ENCODE measurements at regions not wholly inside any gene's neighbourhood (a gene's known extent, or its start where the extent isn't known, plus 50 kb on each side); places are given as distances from the start of the nearest gene placed in this dataset.

DNA sequence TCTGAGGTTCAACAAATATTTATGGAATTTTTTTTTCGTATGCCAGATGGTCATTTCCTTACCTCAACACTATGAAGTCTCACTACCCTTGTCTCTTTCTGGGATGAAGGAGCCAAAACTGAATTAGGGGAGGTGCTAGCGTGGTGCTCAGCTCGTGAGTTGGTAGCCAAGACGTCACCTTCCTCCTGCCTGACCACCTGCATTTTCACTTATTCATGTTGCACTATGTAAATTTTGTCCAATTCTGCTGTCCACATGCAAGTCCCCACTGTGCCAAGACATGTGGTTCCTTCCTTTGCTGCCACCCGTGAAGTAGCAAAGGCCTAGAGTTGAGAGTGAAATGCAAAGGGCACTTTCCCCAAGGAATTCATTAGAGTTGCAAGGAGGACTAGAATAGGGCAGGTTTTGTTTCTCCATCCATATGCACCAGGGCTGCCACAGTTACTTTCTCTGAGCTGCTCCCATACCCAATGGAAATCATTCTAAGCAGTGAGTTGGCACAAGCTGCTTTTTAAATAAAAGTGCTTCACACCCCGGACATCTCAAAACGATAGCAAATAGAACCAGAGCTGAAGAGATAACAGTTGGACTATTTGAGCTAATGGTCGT, 591.3 kb upstream of the NOX3 start:
- Mint-ChIP-seq H3K4me3 (no peak overlapping the region), H3K4me1 (peaks cover 0 to 2% of the 10 kb centered on the region in 2 donors), H3K9me3 (peaks cover 6 to 11% of the 10 kb centered on the region in 2 donors), H3K36me3 (peaks cover 3 to 6% of the 10 kb centered on the region in 2 donors), H3K27me3 (no peaks in the 10 kb centered on the region), H3K27ac (no peak overlapping the region)
- ATAC-seq (replicated peaks) (no peak), DNase-seq (no peak)

DNA sequence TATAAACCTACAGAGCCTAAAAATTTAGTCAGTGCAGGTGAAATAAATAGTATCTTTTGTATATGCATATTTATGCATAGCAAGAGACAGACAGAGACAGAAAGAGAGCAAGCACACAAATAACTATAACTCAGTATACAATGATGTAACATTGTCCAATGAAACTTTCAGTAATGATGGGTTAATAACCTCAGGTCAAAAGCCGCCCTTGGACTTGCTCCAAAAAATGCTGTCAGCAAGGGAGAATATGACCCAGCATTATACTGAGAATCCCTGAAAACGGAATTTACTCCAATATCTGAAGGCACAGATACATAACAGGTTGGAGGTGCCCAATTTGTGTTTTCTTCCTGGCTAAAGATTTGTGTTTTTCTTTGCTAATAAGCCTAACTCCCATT, 590.6 kb upstream of the NOX3 start:
- ATAC-seq (replicated peaks) (no peak), DNase-seq (no peak)
- Mint-ChIP-seq H3K27ac (no peak overlapping the region), H3K9me3 (peaks cover 6 to 11% of the 10 kb centered on the region in 2 donors), H3K4me3 (no peak overlapping the region), H3K27me3 (no peaks in the 10 kb centered on the region), H3K36me3 (peaks cover 3 to 6% of the 10 kb centered on the region in 2 donors), H3K4me1 (peaks cover 0 to 2% of the 10 kb centered on the region in 2 donors)

DNA sequence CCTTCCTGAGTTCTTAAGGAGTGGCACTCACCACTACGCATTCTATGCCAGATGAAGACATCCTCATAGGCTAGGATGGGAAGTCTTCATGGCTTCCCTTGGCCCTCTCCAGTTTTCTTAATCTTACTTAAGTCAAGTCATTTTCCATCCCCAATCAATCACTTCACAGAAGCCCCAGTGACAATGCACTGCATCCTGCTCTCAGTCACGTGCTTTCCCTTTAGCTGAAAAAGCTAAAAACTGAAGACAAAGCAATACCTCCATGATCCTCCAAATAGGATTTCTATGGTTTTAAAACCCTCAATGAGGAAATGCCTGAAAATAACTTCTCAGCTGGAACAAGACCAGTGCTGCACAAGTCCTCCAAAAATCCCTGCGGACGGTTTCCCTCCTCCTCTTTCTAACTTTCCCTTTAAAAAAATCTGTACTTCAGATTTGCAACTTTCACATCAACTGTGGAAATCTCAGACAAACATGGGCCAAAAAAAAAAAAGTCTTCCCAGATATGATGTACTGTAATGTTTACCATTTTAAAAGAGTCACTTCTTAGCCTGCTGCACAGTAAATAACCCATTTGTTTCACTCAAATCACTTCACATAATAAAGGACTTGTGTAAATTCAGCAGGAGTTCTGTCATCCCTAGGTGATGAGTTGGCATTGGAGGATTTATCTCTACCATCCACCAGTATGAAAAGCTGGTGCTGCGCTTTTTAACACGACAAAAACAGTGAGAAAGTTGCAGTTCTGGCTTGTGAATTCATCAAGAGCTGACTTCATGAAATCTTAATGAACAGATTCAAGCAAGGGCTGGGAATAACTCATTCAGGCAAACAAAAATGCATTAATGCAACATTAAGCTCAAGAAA, 590.0 kb upstream of the NOX3 start:
- ATAC-seq (replicated peaks) (no peak), DNase-seq (no peak)
- peaks cover 0 to 2% of the 10 kb centered on the region in 2 donors for H3K4me1 Mint-ChIP-seq
- peaks cover 6 to 11% of the 10 kb centered on the region in 2 donors for H3K9me3 Mint-ChIP-seq
- no peak overlapping the region for H3K4me3 Mint-ChIP-seq
- H3K36me3 Mint-ChIP-seq: peaks cover 3 to 6% of the 10 kb centered on the region in 2 donors
- H3K27me3 Mint-ChIP-seq: no peaks in the 10 kb centered on the region
- no peak overlapping the region for H3K27ac Mint-ChIP-seq

DNA sequence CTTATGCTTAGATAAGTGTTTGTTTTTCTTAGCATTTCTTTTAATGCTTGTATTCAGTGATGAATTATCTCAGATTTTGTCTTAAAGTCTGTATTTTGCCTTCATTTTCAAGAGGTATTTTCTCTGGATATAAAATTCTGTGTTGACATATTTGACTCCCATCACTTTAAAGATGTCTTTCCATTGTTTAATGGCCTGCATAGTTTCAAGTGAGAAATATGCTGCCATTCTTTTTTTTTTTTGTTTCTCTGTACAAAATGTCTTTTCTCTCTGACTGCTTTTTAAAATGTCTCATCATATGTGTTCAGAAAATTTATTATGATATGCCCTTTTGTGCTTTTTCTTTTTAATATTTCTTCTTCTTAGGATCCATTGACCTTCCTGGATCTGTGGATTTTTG, 578.0 kb upstream of the NOX3 start:
- H3K4me1 Mint-ChIP-seq: peaks cover 18 to 34% of the 10 kb centered on the region in 2 donors
- no peaks in the 10 kb centered on the region for H3K27me3 Mint-ChIP-seq
- ATAC-seq (replicated peaks): no peak
- H3K4me3 Mint-ChIP-seq: no peak overlapping the region
- H3K27ac Mint-ChIP-seq: no peak overlapping the region
- peaks cover 4 to 14% of the 10 kb centered on the region in 2 donors for H3K36me3 Mint-ChIP-seq
- DNase-seq: no peak
- peaks cover 0 to 11% of the 10 kb centered on the region in 2 donors for H3K9me3 Mint-ChIP-seq

DNA sequence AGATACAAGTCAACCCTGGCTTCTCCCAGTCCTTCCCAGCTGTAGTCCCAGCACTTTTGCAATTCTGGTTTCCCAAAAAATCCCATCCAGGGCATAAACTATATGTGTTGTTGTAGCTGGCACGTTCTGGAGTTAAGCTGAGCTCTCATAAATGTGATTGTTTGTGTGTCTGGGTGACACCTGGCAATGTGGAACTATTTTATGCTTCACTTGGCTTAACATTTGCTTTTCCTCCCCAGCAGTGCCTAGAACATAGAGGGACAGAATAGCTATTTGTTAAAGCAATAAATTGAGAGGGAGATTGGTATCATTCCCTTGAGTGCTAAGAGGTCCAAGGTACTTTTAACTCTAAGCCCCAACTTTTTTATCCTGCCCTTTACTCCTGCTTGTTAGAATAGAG, 575.9 kb upstream of the NOX3 start:
- Mint-ChIP-seq H3K36me3 (peaks cover 4 to 14% of the 10 kb centered on the region in 2 donors), H3K4me1 (peaks cover 28 to 50% of the 10 kb centered on the region in 2 donors), H3K9me3 (peaks cover 0 to 16% of the 10 kb centered on the region in 2 donors), H3K27me3 (no peaks in the 10 kb centered on the region), H3K4me3 (no peak overlapping the region), H3K27ac (no peak overlapping the region)
- ATAC-seq (replicated peaks) (no peak), DNase-seq (no peak)

DNA sequence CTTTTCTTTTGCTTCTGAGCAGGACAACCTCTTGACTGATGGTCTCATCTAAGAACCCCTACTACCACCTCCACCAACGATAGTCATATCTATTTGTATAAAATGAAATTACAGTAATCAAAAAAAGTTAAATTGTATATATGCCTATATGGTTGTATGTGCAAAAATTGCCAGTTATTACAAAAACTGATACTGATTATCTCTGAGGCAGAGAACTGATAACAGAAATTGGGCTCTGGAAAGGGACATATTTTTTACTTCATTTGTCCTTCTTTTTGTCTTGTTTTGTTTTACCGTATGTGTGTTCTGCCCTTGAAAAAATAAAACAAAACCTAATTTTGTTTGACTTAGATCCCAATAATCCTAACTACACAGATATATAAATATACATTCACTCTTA, 574.4 kb upstream of the NOX3 start:
- no peak for ATAC-seq (replicated peaks)
- no peak overlapping the region for H3K4me3 Mint-ChIP-seq
- H3K27me3 Mint-ChIP-seq: no peaks in the 10 kb centered on the region

DNA sequence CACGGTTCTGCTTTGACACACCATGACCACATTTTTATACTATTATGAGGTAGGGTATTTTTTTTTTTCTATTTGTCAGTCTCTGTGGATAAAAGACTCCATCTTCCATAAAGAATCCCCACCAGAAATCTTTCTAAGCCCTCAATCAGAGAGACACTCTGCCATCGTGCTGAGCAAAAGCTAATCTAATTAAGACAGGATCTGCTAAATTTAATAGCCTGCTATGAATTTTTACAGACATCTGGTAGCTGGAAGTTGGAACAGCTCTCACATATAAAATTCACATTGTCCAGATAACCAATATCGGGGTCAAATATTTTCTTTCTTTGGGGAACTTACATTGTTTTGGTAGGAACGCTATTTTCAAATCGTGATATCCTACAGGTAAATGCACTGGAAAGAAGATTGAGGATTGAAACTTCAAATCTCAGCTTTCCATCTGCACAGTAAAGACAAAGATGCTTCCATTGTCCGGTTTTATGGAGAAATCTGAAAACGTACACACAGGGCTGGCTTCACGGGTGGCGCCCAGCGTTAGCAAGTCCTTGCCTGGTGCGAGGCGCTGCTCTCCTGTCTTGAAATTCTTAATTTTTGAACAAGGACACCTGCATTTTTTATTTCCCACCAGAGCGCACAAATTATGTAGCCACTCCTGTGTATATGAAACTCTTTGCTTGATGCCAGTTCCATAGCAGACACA, 573.8 kb upstream of the NOX3 start:
- peaks cover 11 to 26% of the 10 kb centered on the region in 2 donors for H3K9me3 Mint-ChIP-seq

More for the DNA sequence above, 574.4 kb upstream of the NOX3 start:
- Mint-ChIP-seq H3K4me1 (peaks cover 28 to 50% of the 10 kb centered on the region in 2 donors), H3K27ac (peak overlapping the region; percentile 75), H3K9me3 (peaks cover 9 to 23% of the 10 kb centered on the region in 2 donors), H3K36me3 (peaks cover 11 to 17% of the 10 kb centered on the region in 2 donors)
- DNase-seq: no peak

DNA sequence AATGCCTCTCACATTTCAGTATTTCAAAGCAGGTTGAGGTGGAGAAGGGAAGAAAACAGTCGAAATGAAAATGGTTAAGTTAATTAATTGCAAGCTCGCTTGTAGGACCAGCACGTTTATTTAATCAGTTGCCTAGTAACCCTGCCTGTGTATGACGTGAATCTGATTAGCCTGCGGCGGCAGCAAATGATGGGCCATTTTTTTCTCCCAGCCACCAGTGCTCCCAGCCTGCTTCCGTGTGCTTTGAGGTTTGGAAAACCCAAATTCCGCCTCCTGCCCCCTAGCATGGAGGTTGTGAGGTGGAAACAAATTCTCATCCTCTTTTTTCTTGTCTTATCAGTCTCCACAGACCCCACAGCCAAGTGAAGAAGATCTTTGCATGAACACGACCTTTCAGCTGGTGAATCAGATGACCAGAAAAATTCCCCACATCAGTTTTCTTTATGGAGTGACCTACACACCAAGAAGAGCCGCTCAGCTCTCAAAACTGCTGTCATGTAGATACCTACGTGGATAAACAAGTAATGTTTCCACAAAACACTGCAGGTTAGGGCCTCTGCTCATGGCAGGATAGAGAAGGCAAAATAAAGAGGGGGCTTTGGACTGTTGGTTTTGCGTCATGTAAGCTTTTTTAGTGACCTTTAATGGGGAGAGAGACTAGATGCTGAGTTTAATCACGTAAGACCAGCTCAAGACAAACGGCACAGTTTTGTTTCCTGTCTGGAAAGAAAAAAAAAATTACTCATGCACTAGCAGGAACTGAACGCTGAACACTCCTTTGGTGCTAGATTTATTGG, 572.9 kb upstream of the NOX3 start:
- ATAC-seq (replicated peaks) (peak; percentile 86 to 91), DNase-seq (peak; percentile 43)
- H3K27ac Mint-ChIP-seq: peak overlapping the region; percentile 96
- peaks cover 28 to 50% of the 10 kb centered on the region in 2 donors for H3K4me1 Mint-ChIP-seq
- H3K27me3 Mint-ChIP-seq: no peaks in the 10 kb centered on the region
- peak overlapping the region; percentile 50 to 65 for H3K4me3 Mint-ChIP-seq
- H3K9me3 Mint-ChIP-seq: peaks cover 16 to 26% of the 10 kb centered on the region in 2 donors
- peaks cover 7 to 18% of the 10 kb centered on the region in 2 donors for H3K36me3 Mint-ChIP-seq

More for the DNA sequence above, 573.8 kb upstream of the NOX3 start:
- no peak for DNase-seq
- Mint-ChIP-seq H3K36me3 (peaks cover 11 to 17% of the 10 kb centered on the region in 2 donors), H3K4me3 (peak overlapping the region; percentile 50 to 65), H3K27ac (peak overlapping the region; percentile 96), H3K4me1 (peaks cover 28 to 50% of the 10 kb centered on the region in 2 donors), H3K27me3 (no peaks in the 10 kb centered on the region)
- no peak for ATAC-seq (replicated peaks)

DNA sequence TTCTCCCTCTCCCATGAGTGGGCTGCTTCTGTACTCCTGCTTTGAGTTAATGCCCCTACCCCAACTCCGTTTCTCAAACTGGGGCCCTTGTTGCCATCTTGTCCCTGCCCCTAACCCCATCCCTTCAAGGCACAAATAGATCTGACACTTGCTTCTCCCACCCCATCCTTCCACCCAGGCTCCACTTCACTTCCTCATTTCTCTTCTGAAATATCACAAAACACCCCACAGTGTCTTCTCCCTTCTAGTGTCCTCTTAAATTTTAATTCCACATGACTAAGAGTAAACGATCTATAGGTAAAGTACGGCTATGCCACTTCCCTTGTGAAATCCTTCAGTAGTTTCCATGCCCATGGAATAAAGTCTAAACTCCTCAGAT, 571.6 kb upstream of the NOX3 start:
- peaks cover 28 to 50% of the 10 kb centered on the region in 2 donors for H3K4me1 Mint-ChIP-seq
- DNase-seq: no peak
- ATAC-seq (replicated peaks): no peak
- H3K36me3 Mint-ChIP-seq: peaks cover 7 to 14% of the 10 kb centered on the region in 2 donors
- peaks cover 23 to 24% of the 10 kb centered on the region in 2 donors for H3K9me3 Mint-ChIP-seq
- H3K27me3 Mint-ChIP-seq: no peaks in the 10 kb centered on the region
- peak overlapping the region; percentile 79 for H3K27ac Mint-ChIP-seq
- peak overlapping the region in 1 of 2 donors; percentile 26 for H3K4me3 Mint-ChIP-seq

DNA sequence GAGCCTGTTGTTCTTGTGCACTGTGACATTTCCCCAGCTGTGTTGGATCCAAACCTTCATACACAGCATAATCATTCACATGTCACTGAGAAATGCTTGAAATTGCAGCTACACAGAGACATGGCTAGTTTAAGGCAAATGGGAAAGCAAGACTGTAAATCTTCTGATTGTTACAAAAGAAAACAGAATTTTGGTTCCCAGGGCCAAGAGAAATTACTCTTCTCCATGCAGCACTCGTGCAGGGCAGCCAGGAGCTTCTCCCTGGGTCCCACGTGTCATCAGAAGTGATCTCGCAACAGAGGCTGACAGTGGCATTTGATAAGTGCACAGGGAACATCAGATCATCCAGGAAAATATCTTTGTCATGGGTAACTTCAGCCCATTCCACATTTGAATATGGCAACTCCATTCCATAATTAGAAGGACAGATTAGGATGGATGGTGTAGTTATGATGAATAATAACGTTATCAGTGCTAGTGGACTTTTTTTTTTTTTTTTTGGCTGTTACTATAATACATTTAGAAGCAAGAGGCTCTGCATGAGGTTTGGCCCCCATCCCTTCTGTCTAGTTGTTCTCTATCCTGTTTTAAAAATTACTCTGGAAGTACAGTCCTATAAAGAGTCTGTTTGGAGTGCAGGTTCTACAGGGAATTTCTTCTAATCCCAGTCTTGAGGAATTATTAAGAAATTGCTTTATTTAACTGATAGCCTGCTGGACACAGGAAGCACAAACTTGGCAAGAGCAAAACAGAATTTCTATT, 571.0 kb upstream of the NOX3 start:
- DNase-seq: no peak
- ATAC-seq (replicated peaks): no peak
- Mint-ChIP-seq H3K27me3 (no peaks in the 10 kb centered on the region), H3K9me3 (peaks cover 23 to 24% of the 10 kb centered on the region in 2 donors), H3K4me3 (no peak overlapping the region), H3K4me1 (peaks cover 26 to 46% of the 10 kb centered on the region in 2 donors), H3K27ac (peak overlapping the region; percentile 79), H3K36me3 (peaks cover 7 to 12% of the 10 kb centered on the region in 2 donors)

DNA sequence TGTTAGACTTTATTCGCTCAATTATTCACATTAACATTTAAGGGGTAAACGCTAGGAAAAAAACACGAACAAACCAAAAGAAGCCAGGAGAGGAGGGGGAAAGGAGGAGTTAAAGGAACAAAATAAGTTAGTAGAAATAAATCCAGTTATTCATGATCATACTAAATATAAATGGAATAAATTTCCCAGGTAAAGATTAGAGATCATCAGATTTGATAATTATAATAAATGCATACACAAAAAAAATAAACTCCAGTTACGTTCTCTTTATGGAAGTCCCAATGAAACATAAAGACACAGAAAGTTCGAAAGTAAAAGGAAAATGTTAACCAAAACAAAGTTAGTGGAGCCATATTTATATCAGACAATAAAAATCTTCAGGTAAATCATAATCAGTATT, 568.7 kb upstream of the NOX3 start:
- Mint-ChIP-seq H3K4me1 (peaks cover 20 to 28% of the 10 kb centered on the region in 2 donors), H3K27me3 (no peaks in the 10 kb centered on the region), H3K27ac (no peak overlapping the region), H3K36me3 (peaks cover 7 to 12% of the 10 kb centered on the region in 2 donors), H3K9me3 (peaks cover 23 to 24% of the 10 kb centered on the region in 2 donors), H3K4me3 (no peak overlapping the region)
- no peak for ATAC-seq (replicated peaks)
- DNase-seq: no peak

DNA sequence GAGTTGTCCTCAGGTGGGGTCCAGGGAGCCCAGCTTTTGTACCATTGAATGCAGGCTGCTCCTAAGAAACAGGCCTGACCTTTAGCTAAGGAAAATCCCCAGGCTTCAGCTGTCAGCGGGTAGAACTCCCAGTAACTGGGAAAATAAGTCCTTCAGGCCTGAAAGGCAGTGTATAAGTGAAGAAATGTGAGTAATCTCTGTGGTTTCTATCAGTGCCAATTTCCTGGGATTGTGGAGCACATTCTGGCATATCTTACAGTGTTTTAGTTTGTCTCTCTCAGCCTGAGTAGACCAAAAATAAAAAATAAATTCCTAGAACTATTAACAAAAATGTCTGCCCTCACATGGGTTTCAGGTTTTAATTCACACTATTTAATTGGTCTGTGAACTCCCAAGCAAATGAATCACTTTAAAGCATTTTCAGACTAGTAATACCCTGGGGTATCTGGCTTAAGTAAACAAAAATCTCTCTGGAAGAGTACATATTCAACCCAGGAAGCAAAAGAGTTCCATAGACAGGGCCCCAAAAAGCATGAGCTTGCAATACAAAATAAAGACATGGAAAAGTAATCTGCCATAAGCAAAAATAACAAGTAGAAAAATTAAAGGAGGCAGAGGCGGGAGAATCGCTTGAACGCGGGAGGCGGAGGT, 566.2 kb upstream of the NOX3 start:
- Mint-ChIP-seq H3K4me3 (no peak overlapping the region), H3K9me3 (peaks cover 17 to 24% of the 10 kb centered on the region in 2 donors), H3K27ac (no peak overlapping the region), H3K36me3 (peaks cover 7 to 12% of the 10 kb centered on the region in 2 donors), H3K27me3 (no peaks in the 10 kb centered on the region), H3K4me1 (peaks cover 7 to 14% of the 10 kb centered on the region in 2 donors)
- ATAC-seq (replicated peaks): no peak
- no peak for DNase-seq

DNA sequence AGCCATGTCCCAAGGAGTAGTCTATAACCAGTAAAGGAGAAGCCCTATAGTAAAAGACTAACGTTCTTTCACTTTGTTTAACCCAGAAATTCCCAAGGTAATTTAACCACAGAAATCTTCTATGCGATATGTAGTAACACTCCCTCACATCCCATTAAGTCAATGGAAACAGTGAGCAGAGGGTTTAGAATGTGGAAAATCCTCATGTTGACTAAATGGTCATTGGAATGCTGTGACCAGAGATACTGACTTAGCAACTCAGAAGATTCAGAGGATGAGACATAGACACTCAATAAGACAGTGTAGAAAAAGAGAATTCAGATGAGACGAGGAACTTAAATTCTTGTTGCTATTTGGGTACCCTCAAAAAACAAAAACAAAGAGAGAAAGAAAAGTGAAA, 562.2 kb upstream of the NOX3 start:
- Mint-ChIP-seq H3K4me3 (no peak overlapping the region), H3K27ac (no peak overlapping the region), H3K36me3 (peaks cover 2 to 4% of the 10 kb centered on the region in 2 donors), H3K9me3 (peaks cover 6 to 8% of the 10 kb centered on the region in 2 donors), H3K4me1 (peaks cover 24 to 41% of the 10 kb centered on the region in 2 donors), H3K27me3 (no peaks in the 10 kb centered on the region)
- no peak for ATAC-seq (replicated peaks)
- DNase-seq: no peak
